ENCODE measurements at regions not wholly inside any gene's neighbourhood (a gene's known extent, or its start where the extent isn't known, plus 50 kb on each side); places are given as distances from the start of the nearest gene placed in this dataset.
"Not testable (repeated sequence)": the region's sequence is repeated elsewhere in the genome, so short reads cannot be mapped to it uniquely, and the experiment has no call there.

DNA sequence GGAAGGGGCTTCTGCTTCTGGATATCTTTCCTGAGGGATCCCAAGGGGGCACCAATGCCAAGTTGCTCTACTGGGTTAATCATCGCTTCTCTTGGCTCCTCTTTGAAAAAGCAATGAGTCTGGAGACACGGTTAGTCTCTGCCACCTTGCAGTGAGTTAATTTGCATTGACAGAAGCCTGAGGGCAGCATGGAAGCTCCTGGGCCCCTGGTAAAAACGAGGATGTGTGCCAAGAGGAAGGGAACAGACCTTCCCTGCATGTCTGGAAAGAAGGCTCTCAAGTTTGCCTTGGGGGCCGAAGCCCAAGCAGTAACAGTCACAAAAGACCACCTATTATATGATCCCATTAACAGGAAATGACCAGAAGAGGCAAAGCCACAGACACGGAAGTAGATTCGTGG, 86.7 kb downstream of the IRX5 start:
- no peak for DNase-seq

- DNase-seq = no peak
These were observed 88.2 kb downstream of the IRX5 start for GRCh38 chr16:55018881-55019280.

GRCh38 chr16:55019419-55020131, 88.9 kb downstream of the IRX5 start:
- no peak for DNase-seq

GRCh38 chr16:55021595-55022475, 91.2 kb downstream of the IRX5 start:
- no peak for DNase-seq

GRCh38 chr16:55027260-55027659, 96.6 kb downstream of the IRX5 start:
- not testable (repeated sequence) for DNase-seq

- DNase-seq = no peak
These were observed 98.8 kb downstream of the IRX5 start for GRCh38 chr16:55029509-55029908.

DNA sequence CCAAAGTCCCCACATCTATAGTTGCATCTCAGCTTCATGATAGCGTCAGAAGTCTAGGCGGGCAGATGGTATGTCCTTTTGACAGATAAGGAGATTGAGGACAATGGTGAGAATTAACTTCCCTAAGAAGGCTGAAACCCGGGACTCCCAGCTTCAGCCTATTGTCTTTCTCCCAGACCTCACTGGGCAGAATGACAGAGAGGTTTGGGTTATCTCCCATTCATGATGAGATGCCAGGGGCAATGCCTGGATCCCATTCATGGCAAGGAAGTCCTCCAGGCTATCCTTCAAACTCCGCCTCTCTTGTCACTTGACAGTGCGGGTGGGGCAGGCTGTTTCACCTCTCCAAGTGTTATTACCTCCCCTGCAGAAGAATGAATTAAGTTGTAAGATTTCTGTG, 100.3 kb downstream of the IRX5 start:
- no peak for DNase-seq

DNA sequence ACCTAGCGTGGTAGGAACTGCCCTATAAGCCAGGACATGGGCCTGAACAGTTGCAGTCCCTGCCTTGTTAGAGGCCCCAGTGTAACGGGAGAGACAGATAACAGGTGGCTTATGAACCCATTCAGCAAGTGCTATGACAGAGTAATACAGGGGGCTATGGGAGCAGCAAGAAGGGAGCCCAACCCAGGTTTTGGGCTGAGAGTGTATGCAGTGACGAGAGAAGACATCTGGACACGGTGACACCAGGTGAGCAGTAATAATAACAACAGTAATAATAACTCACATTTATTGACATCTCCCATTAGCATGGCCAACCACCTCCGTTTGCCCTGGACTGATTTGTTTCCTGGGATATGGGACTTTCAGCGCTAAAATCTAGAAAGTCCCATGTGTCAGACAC, 100.8 kb downstream of the IRX5 start:
- DNase-seq = no peak

DNA sequence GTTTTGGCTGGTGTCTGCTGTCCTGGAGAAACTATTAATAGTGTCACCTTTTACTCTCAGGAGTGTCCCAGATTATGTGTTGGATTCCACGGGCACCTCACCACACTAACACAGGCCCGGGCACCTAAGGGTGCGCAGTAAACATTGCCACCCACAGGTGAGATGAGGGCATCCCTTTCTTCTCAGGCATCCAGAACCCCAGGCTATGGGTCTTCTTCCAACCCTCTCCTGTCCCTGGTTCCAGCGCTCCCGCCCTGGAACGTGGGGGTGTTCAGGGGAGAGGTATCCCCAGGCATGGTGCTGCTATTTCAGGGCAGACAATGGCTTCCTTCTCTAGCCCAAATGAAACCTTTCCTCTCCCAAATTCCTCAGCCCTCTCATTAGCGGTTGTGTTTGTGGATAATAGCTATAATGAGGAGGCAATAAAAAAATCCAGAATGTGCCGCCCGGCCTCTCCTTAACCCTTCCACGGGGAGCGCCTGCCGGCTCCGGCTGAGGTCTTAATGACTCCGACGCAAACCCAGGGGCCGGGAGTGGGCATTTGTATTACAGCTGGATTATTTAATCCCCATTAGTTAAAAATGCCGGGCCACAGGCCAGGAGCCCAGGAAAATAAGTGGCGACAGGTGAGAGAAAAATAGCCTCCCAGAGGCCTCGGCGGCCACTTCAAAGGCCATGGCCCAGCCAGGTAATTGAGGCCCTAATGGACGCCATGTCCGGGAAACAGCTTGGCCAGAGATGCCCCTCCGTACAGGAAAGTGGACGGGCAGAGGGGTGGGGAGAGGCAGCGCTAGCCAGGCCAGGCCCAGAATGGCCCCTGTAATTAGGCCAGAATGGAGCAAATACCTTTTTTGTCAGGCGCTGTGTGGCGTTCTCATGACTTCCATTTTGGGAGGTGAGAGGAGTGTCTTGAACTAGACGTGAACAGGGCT, 102.8 kb downstream of the IRX5 start:
- peak; percentile 14 for DNase-seq

- no peak for DNase-seq
These were observed 104.4 kb downstream of the IRX5 start for GRCh38 chr16:55035029-55035428.

DNA sequence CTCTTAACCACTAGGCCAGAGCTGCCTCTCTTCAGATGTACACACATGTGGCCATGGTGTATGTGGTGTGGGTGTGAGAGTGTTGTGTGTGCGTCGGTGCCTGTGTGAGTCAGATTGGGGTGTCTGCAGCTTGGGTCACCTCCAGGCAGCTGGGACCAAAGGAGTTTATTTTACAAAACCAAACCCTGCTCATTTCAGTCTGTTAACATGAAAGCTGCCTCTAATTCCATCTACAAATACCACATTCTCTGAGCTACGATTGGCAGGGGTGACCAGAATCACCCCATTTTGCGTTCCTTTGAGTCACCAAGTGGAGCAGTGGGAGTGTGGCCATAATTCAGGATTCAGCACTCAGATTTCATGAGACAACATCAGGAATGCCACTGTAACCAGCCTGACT, 105.3 kb downstream of the IRX5 start:
- DNase-seq = no peak

- DNase-seq = no peak
These were observed 105.7 kb downstream of the IRX5 start for GRCh38 chr16:55036371-55036821.

- DNase-seq = no peak
These were observed 106.4 kb downstream of the IRX5 start for GRCh38 chr16:55037046-55037445.

DNA sequence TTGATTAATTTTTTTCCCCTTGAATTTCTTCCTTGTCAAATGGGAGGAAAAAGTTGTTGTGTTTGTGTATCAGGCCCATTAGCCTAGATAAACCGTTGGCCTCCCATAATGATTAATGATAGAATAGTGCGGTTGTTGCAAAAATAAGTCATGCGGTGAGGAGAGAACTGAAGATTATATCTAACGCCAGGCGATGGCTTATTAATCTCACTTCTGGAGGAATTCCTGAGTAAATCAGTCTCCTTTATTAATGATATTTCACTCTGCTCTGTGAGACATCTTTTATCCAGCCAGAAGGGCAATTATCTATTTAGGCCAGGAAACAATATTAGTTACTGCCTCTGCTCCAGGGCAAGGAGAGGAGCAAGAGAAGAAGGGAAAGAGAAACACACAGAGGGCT, 107.3 kb downstream of the IRX5 start:
- DNase-seq = no peak

DNA sequence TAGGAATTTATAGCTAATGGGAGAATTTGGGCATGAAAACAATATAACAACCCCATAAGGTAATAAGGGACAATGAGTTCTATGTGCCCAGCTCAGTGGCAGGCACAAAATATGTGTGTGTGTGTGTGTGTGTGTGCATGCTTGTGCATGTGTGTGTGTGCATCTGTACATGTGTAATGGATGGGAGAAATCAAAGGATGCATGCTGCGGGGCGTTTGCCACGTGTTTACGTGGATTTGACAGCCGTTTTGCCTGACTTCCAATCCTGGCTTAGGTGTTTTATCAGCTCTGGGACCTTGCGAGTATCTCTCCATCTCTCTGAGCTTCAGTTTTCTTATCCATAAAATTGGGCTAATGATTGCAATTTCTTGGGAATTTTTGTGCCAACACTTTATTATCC, 108.4 kb downstream of the IRX5 start:
- DNase-seq = no peak

- DNase-seq = no peak
These were observed 108.8 kb downstream of the IRX5 start for GRCh38 chr16:55039511-55039910.

GRCh38 chr16:55039931-55040330, 109.3 kb downstream of the IRX5 start:
- no peak for DNase-seq

DNA sequence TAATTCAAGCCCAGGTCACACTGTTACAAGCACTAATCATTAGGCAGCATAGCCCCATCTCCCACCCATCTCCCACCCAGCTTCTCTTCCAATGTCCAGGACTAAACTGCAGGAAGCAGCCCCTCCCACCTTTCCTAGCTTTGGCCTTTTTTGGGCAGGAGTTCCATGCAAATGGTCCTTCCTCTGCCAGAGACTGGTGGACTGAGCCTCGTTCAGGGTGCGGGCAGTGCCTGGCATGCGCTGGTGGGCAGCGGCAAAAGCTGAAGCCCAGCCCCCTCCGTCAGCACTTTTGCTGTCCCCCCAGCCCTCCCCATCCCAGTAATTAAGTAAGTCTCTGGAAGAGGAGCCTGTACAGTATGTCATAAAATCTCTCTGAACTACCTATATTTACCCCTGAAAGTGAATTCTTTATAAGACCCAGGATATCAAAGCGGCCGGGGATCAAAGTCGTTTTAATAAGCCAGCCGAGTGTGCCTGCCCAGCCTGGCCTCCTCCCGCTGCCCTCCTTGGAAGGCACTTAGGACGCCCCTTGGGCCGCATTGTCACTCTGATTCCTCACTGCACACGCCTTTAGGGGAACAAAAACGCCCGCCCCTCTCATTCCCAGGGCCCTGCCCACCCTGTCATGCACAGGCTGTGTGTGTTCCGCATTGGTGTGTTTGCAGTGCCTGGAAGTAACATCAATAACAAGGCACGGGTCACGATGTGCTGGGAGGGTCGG, 109.9 kb downstream of the IRX5 start:
- no peak for DNase-seq

- no peak for DNase-seq
These were observed 111.0 kb downstream of the IRX5 start for GRCh38 chr16:55041540-55042234.

DNA sequence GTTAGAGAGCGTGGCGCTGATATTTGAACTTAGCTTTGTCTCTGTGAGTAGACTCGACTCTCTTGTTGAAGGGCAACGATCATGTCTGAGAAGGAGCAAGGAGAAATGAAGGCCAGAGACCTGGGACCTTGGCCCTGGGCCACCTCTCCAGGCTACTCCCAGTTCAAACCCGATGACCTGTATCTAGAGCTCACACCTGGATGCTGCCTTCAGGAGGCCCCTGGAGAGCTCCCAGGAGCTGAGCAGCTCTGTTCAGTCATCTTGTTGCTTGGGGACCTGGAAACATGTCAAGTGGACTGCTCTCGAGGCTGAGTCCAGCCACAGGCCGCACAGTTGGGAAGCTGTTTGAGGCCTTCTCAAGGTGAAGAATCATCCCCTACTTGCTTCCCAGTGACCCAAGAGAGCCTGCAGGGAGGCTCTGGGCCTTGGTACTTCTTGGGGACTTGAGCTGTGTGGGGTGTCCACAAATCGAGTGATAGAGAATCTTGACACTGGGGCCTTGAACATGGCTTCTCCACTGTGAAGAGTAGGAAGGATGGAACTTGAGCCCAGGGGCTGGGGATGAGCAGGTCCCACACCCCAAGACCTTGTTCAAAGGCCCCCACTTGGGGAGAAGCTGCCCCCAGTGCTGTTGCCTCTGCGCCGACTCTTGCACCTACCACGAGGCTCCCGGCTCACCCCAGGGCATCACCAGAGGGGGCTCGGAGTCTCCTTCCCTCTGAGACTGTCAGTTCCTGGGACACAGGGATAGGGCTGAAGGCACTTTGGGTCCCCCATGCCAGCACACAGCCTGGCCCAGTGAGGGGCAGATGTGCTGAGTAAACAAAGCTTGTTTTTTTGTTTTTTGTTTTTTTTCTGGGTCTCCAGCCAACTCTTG, 112.1 kb downstream of the IRX5 start:
- no peak for DNase-seq

GRCh38 chr16:55043499-55043898, 112.8 kb downstream of the IRX5 start:
- DNase-seq = no peak
